Bronchial epithelial cell (primary cell): ENCODE measurements at regions not wholly inside any gene's neighbourhood (a gene's known extent, or its start where the extent isn't known, plus 50 kb on each side); places are given as distances from the start of the nearest gene placed in this dataset.

Source experiments
- DNase-seq: peaks from one replicate; pipeline ENCODE4 v3.0.0-alpha.2; 2010; ENCODE audit warnings: low read depth
- FAIRE-seq: peaks from 2 replicates; lab custom pipeline; 2011; peaks lifted over from hg19 to GRCh38; lab: Jason Lieb, UNC
- H3K27me3 ChIP-seq: 2 replicates; pipeline ENCODE4 v1.5.1; 2011; ENCODE audit warnings: low read length; ENCODE audit not compliant: control insufficient read depth, insufficient read depth
- H3K36me3 ChIP-seq: 2 replicates; pipeline ENCODE4 v1.5.1; 2011; ENCODE audit warnings: low read length; ENCODE audit not compliant: control insufficient read depth, insufficient read depth
- H3K4me3 ChIP-seq: 2 replicates; pipeline ENCODE4 v1.5.1; 2011; ENCODE audit warnings: mild to moderate bottlenecking, low read depth, low read length, control low read depth
- CTCF ChIP-seq: IDR thresholded peaks from 2 replicates; pipeline ENCODE4 v1.5.1; 2011; ENCODE audit warnings: mild to moderate bottlenecking, moderate library complexity, low read length, control low read depth, inconsistent platforms; ENCODE audit not compliant: insufficient read depth, severe bottlenecking

- no peak for TF ChIP-seq CTCF
- FAIRE-seq (no peak), DNase-seq (no peak)
These were observed 119.9 kb upstream of the ELAVL2 start for GRCh38 chr9:23945897-23946296.

GRCh38 chr9:23941051-23941450 is 115.0 kb upstream of the ELAVL2 start:
- DNase-seq (peak; percentile 17), FAIRE-seq (no peak)
- H3K4me3 ChIP-seq, result no peak overlapping the region
- H3K36me3 ChIP-seq, result no peaks in the 10 kb centered on the region
- TF ChIP-seq CTCF, result no peak
- H3K27me3 ChIP-seq, result no peaks in the 10 kb centered on the region

More at GRCh38 chr9:23945897-23946296, 119.9 kb upstream of the ELAVL2 start:
- Histone ChIP-seq H3K27me3 (no peaks in the 10 kb centered on the region), H3K36me3 (no peaks in the 10 kb centered on the region), H3K4me3 (no peak overlapping the region)

- DNase-seq, result no peak
- no peak for TF ChIP-seq CTCF
- no peaks in the 10 kb centered on the region for H3K36me3 ChIP-seq
- H3K4me3 ChIP-seq, result no peak overlapping the region
- no peaks in the 10 kb centered on the region for H3K27me3 ChIP-seq
- no peak for FAIRE-seq
These were observed 112.9 kb upstream of the ELAVL2 start for GRCh38 chr9:23938908-23939307.

- Histone ChIP-seq H3K4me3 (no peak overlapping the region), H3K36me3 (no peaks in the 10 kb centered on the region), H3K27me3 (no peaks in the 10 kb centered on the region)
- FAIRE-seq, result no peak
- no peak for TF ChIP-seq CTCF
- DNase-seq, result no peak
These were observed 108.4 kb upstream of the ELAVL2 start for GRCh38 chr9:23934291-23934906.

GRCh38 chr9:23933348-23933747 is 107.3 kb upstream of the ELAVL2 start:
- Histone ChIP-seq H3K36me3 (no peaks in the 10 kb centered on the region), H3K27me3 (no peaks in the 10 kb centered on the region), H3K4me3 (no peak overlapping the region)
- DNase-seq (no peak), FAIRE-seq (no peak)
- TF ChIP-seq CTCF, result no peak

- no peak for FAIRE-seq
These were observed 100.3 kb upstream of the ELAVL2 start for GRCh38 chr9:23926368-23926767.

More at GRCh38 chr9:23926368-23926767, 100.3 kb upstream of the ELAVL2 start:
- no peaks in the 10 kb centered on the region for H3K27me3 ChIP-seq
- H3K36me3 ChIP-seq, result no peaks in the 10 kb centered on the region
- no peak overlapping the region for H3K4me3 ChIP-seq
- TF ChIP-seq CTCF, result no peak
- DNase-seq, result no peak
